Urinary bladder (tissue), 3 donors: ENCODE measurements at regions not wholly inside any gene's neighbourhood (a gene's known extent, or its start where the extent isn't known, plus 50 kb on each side); places are given as distances from the start of the nearest gene placed in this dataset.

Source experiments
- DNase-seq: peaks from one replicate; pipeline ENCODE4 v3.0.0-alpha.2; 2015; ENCODE audit errors: extremely low spot score
- H3K27ac ChIP-seq: one replicate; pipeline ENCODE4 v1.5.1; 2013; ENCODE audit warnings: low read depth, mild to moderate bottlenecking, moderate library complexity
- H3K36me3 ChIP-seq: one replicate; pipeline ENCODE4 v1.6.1; 2013; ENCODE audit warnings: mild to moderate bottlenecking, moderate library complexity; ENCODE audit not compliant: insufficient read depth
- H3K4me1 ChIP-seq: one replicate; pipeline ENCODE4 v1.6.1; 2013; ENCODE audit warnings: mild to moderate bottlenecking, moderate library complexity; ENCODE audit not compliant: insufficient read depth
- H3K4me3 ChIP-seq: one replicate; pipeline ENCODE4 v1.5.1; 2013; ENCODE audit warnings: low read depth, low read length
- WGBS: extraction: QIAGEN DNeasy Blood & Tissue Kit; methylation state at CpG from one replicate; pipeline ENCODE4 v1.1.7; 2013; 5-methylcytosine and 5-hydroxymethylcytosine counted together
- donor health status: healthy with polysubstance abuse.
- donor health status: healthy.

GRCh38 chr20:8073024-8073832 is 53.7 kb upstream of the TMX4 start:
- no peak for DNase-seq
- 28% methylated on average over 5 of the region's 5 CpGs for WGBS
- no peak overlapping the region for H3K4me3 ChIP-seq
- H3K36me3 ChIP-seq: no peaks in the 10 kb centered on the region
- H3K4me1 ChIP-seq: no peaks in the 10 kb centered on the region
- H3K27ac ChIP-seq: peak overlapping the region; percentile 84

- no peak overlapping the region for H3K4me3 ChIP-seq
- no peak for DNase-seq
- no peak overlapping the region for H3K27ac ChIP-seq
- H3K4me1 ChIP-seq: no peaks in the 10 kb centered on the region
- WGBS: 88% methylated on average over 3 of the region's 3 CpGs
- H3K36me3 ChIP-seq: no peaks in the 10 kb centered on the region
Observed at GRCh38 chr20:8074931-8075330, 55.4 kb upstream of the TMX4 start.

GRCh38 chr20:8076306-8077136 is 55.5 kb upstream of the PLCB1 start:
- no peaks in the 10 kb centered on the region for H3K36me3 ChIP-seq
- no peak for DNase-seq
- H3K4me3 ChIP-seq: no peak overlapping the region
- H3K4me1 ChIP-seq: no peaks in the 10 kb centered on the region
- 56% methylated on average over 3 of the region's 3 CpGs for WGBS
- no peak overlapping the region for H3K27ac ChIP-seq

GRCh38 chr20:8077137-8077466 is 55.0 kb upstream of the PLCB1 start:
- no peak for DNase-seq

GRCh38 chr20:8078528-8078914 is 53.5 kb upstream of the PLCB1 start:
- 55% methylated on average over 4 of the region's 4 CpGs for WGBS
- H3K4me3 ChIP-seq: no peak overlapping the region
- no peak overlapping the region for H3K27ac ChIP-seq
- DNase-seq: no peak
- no peaks in the 10 kb centered on the region for H3K36me3 ChIP-seq
- no peaks in the 10 kb centered on the region for H3K4me1 ChIP-seq

More at GRCh38 chr20:8077137-8077466, 55.0 kb upstream of the PLCB1 start:
- WGBS: 22% methylated on average over 2 of the region's 2 CpGs
- Histone ChIP-seq H3K4me1 (no peaks in the 10 kb centered on the region), H3K36me3 (no peaks in the 10 kb centered on the region), H3K4me3 (no peak overlapping the region), H3K27ac (no peak overlapping the region)

GRCh38 chr20:8079976-8080375 is 52.1 kb upstream of the PLCB1 start:
- Histone ChIP-seq H3K4me1 (no peaks in the 10 kb centered on the region), H3K27ac (no peak overlapping the region), H3K36me3 (no peaks in the 10 kb centered on the region), H3K4me3 (no peak overlapping the region)
- no peak for DNase-seq

- Histone ChIP-seq H3K4me3 (no peak overlapping the region), H3K36me3 (no peaks in the 10 kb centered on the region), H3K4me1 (no peaks in the 10 kb centered on the region), H3K27ac (no peak overlapping the region)
- DNase-seq: no peak
Observed at GRCh38 chr20:8082025-8082424, 50.0 kb upstream of the PLCB1 start.
